Ishikawa (cell line): ENCODE measurements at regions not wholly inside any gene's neighbourhood (a gene's known extent, or its start where the extent isn't known, plus 50 kb on each side); places are given as distances from the start of the nearest gene placed in this dataset.

Experiments used
- CEBPB ChIP-seq: IDR thresholded peaks from 2 replicates; pipeline ENCODE4 v1.6.1; 2012
- CREB1 ChIP-seq: IDR thresholded peaks from 2 replicates; pipeline ENCODE4 v1.6.1; 2012; ENCODE audit warnings: low read depth
- EGR1 ChIP-seq: IDR thresholded peaks from 2 replicates; pipeline ENCODE4 v1.6.1; 2012
- EP300 ChIP-seq: IDR thresholded peaks from 2 replicates; pipeline ENCODE4 v1.6.1; 2012; ENCODE audit warnings: borderline replicate concordance
- FOXM1 ChIP-seq: IDR thresholded peaks from 2 replicates; pipeline ENCODE4 v1.6.1; 2012; ENCODE audit warnings: low read depth, borderline replicate concordance
- MAX ChIP-seq: IDR thresholded peaks from 2 replicates; pipeline ENCODE4 v1.6.1; 2012
- NFIC ChIP-seq: IDR thresholded peaks from 2 replicates; pipeline ENCODE4 v1.6.1; 2012
- RAD21 ChIP-seq: IDR thresholded peaks from 2 replicates; pipeline ENCODE4 v1.6.1; 2012; ENCODE audit warnings: low read depth
- REST ChIP-seq: IDR thresholded peaks from 2 replicates; pipeline ENCODE4 v1.6.1; 2012; ENCODE audit warnings: low read depth, mild to moderate bottlenecking
- TAF1 ChIP-seq: IDR thresholded peaks from 2 replicates; pipeline ENCODE4 v1.6.1; 2012; ENCODE audit warnings: low read depth, mild to moderate bottlenecking
- TCF12 ChIP-seq: IDR thresholded peaks from 2 replicates; pipeline ENCODE4 v1.6.1; 2012; ENCODE audit warnings: low read depth
- TEAD4 ChIP-seq: IDR thresholded peaks from 2 replicates; pipeline ENCODE4 v1.6.1; 2012
- YY1 ChIP-seq: IDR thresholded peaks from 2 replicates; pipeline ENCODE4 v1.6.1; 2012; ENCODE audit warnings: low read depth

GRCh38 chr18:56475250-56475649, 163.1 kb downstream of the TXNL1 start:
- no peak for TF ChIP-seq CREB1
- no peak for TF ChIP-seq MAX
- no peak for TF ChIP-seq CEBPB
- no peak for TF ChIP-seq YY1
- TF ChIP-seq NFIC, result no peak
- no peak for TF ChIP-seq REST
- no peak for TF ChIP-seq EP300
- TF ChIP-seq TAF1, result no peak
- TF ChIP-seq FOXM1, result no peak
- no peak for TF ChIP-seq RAD21
- TF ChIP-seq EGR1, result no peak
- no peak for TF ChIP-seq TCF12
- no peak for TF ChIP-seq TEAD4
